ENCODE measurements at regions not wholly inside any gene's neighbourhood (a gene's known extent, or its start where the extent isn't known, plus 50 kb on each side); places are given as distances from the start of the nearest gene placed in this dataset.

- no peak for ATAC-seq
- TF ChIP-seq GLIS3 (CRISPR knock-in tag; IDR thresholded peaks at IDR 0.05) (no peak), ZFP30 (CRISPR knock-in tag; IDR thresholded peaks at IDR 0.05) (no peak), POU6F1 (CRISPR knock-in tag; IDR thresholded peaks at IDR 0.05; ENCODE audit: borderline replicate concordance, low read depth) (no peak), OSR1 (CRISPR knock-in tag; IDR thresholded peaks at IDR 0.05) (no peak), ZNF8 (CRISPR knock-in tag; IDR thresholded peaks at IDR 0.05) (no peak), PPARA (CRISPR knock-in tag; IDR thresholded peaks at IDR 0.05; ENCODE audit: borderline replicate concordance) (no peak), ESRRG (CRISPR knock-in tag; IDR thresholded peaks at IDR 0.05) (no peak), BACH2 (CRISPR knock-in tag; IDR thresholded peaks at IDR 0.05; ENCODE audit: borderline replicate concordance) (no peak), SNAI2 (CRISPR knock-in tag; IDR thresholded peaks at IDR 0.05) (no peak), ZC3H10 (CRISPR knock-in tag; IDR thresholded peaks at IDR 0.05) (no peak)
Observed at GRCh38 chr13:102960959-102961358, 105.3 kb downstream of the SLC10A2 start.

GRCh38 chr13:102956449-102956848 lies 109.8 kb downstream of the SLC10A2 start:
- TF ChIP-seq ZFP30 (CRISPR knock-in tag; IDR thresholded peaks at IDR 0.05), result no peak
- no peak for TF ChIP-seq GLIS3 (CRISPR knock-in tag; IDR thresholded peaks at IDR 0.05)
- TF ChIP-seq TCF4 (CRISPR knock-in tag; IDR thresholded peaks at IDR 0.05; ENCODE audit: borderline replicate concordance), result no peak
- no peak for TF ChIP-seq ZNF8 (CRISPR knock-in tag; IDR thresholded peaks at IDR 0.05)
- no peak for TF ChIP-seq POU6F1 (CRISPR knock-in tag; IDR thresholded peaks at IDR 0.05; ENCODE audit: borderline replicate concordance, low read depth)
- no peak for TF ChIP-seq ESRRG (CRISPR knock-in tag; IDR thresholded peaks at IDR 0.05)
- TF ChIP-seq TSHZ2 (CRISPR knock-in tag; IDR thresholded peaks at IDR 0.05), result no peak
- no peak for ATAC-seq

- no peak for ATAC-seq
- TF ChIP-seq ZNF70 (CRISPR knock-in tag; IDR thresholded peaks at IDR 0.05) (no peak), TSHZ2 (CRISPR knock-in tag; IDR thresholded peaks at IDR 0.05) (no peak), SNAI2 (CRISPR knock-in tag; IDR thresholded peaks at IDR 0.05) (no peak), OSR1 (CRISPR knock-in tag; IDR thresholded peaks at IDR 0.05) (no peak), ARNTL (CRISPR knock-in tag; IDR thresholded peaks at IDR 0.05; ENCODE audit: borderline replicate concordance, low read depth) (no peak), PATZ1 (CRISPR knock-in tag; IDR thresholded peaks at IDR 0.05; ENCODE audit: borderline replicate concordance) (no peak), TOX (CRISPR knock-in tag; IDR thresholded peaks at IDR 0.05; ENCODE audit: borderline replicate concordance) (no peak), ISL1 (CRISPR knock-in tag; IDR thresholded peaks at IDR 0.05) (no peak), ZNF565 (CRISPR knock-in tag; conservative IDR thresholded peaks at IDR 0.05; ENCODE audit: low read depth) (no peak), PPARA (CRISPR knock-in tag; IDR thresholded peaks at IDR 0.05; ENCODE audit: borderline replicate concordance) (no peak), TCF4 (CRISPR knock-in tag; IDR thresholded peaks at IDR 0.05; ENCODE audit: borderline replicate concordance) (no peak), POU6F1 (CRISPR knock-in tag; IDR thresholded peaks at IDR 0.05; ENCODE audit: borderline replicate concordance, low read depth) (no peak)
Observed at GRCh38 chr13:102954350-102954749, 108.5 kb downstream of the ERCC5 start.

Data from SK-N-SH treated with all-trans-retinoic acid at 6 μM for 48 hours (cell line).